GM12878 (cell line): ENCODE measurements at regions not wholly inside any gene's neighbourhood (a gene's known extent, or its start where the extent isn't known, plus 50 kb on each side); places are given as distances from the start of the nearest gene placed in this dataset.

Experiments
- ATAC-seq: fragments of 200-7000 bp; cut with Tn5 transposase; 3 replicates; pipeline ENCODE4 v1.9.1; 2020; ENCODE audit warnings: mild to moderate bottlenecking, moderate library complexity
- BruUV-seq: library from RNA; stranded (reverse); fragments of 400-500 nt; replicated peaks from 2 replicates; lab custom pipeline; 2021; lab: Mats Ljungman, UMichigan
- CTCF ChIA-PET: fragments of 300-600 bp; sonication (Branson Sonifier 250); formaldehyde crosslinking; extraction: SDS; loops from one replicate; lab custom pipeline; 2021; ENCODE audit warnings: inconsistent platforms; lab: Yijun Ruan, JAX
- POLR2A ChIA-PET: fragments of 350-600 bp; formaldehyde crosslinking; extraction: SDS; loops from one replicate; lab custom pipeline; 2021; ENCODE audit warnings: inconsistent platforms; lab: Charles Lee
- RAD21 ChIA-PET: fragments of 300-600 bp; sonication (Branson Sonifier 250); formaldehyde crosslinking; loops from one replicate; lab custom pipeline; 2023; ENCODE audit warnings: antibody characterized with exemption; ENCODE audit not compliant: unreplicated experiment; lab: Charles Lee
- SMC1A ChIA-PET: fragments of 300-600 bp; sonication (Branson Sonifier 250); formaldehyde crosslinking; loops from one replicate; lab custom pipeline; 2023; ENCODE audit not compliant: unreplicated experiment, uncharacterized antibody; lab: Charles Lee
- DNase-seq: peaks from one replicate; pipeline ENCODE4 v3.0.0-alpha.2; 2011; ENCODE audit warnings: low read depth, low spot score
- FAIRE-seq: peaks from 3 replicates; lab custom pipeline; 2011; peaks lifted over from hg19 to GRCh38; lab: Jason Lieb, UNC
- H2AFZ ChIP-seq: 2 replicates; pipeline ENCODE4 v1.6.0; 2011; ENCODE audit warnings: low read depth, low read length, control low read depth; ENCODE audit not compliant: control insufficient read depth
- H3K27ac ChIP-seq: 2 replicates; pipeline ENCODE4 v1.5.1; 2011; ENCODE audit warnings: control low read depth; ENCODE audit not compliant: control insufficient read depth, insufficient read depth
- H3K27me3 ChIP-seq, 2 experiments: replicated peaks in 1 of 2; 2 replicates each; pipeline versions ENCODE4 v1.6.0 to v1.6.1; 2011; ENCODE audit warnings: low read length in 1 of 2; ENCODE audit not compliant: control insufficient read depth in 2 of 2, insufficient read depth in 2 of 2
- H3K36me3 ChIP-seq, 2 experiments: 2 replicates each; pipeline ENCODE4 v1.5.1; 2011; ENCODE audit warnings: low read length in 1 of 2; ENCODE audit not compliant: control insufficient read depth in 2 of 2, insufficient read depth in 2 of 2
- H3K4me1 ChIP-seq: 2 replicates; pipeline ENCODE4 v1.6.1; 2011; ENCODE audit warnings: mild to moderate bottlenecking, low read length, moderate library complexity, mixed read lengths; ENCODE audit not compliant: control insufficient read depth, insufficient read depth
- H3K4me2 ChIP-seq: 2 replicates; pipeline ENCODE4 v1.6.0; 2011; ENCODE audit warnings: control low read depth; ENCODE audit not compliant: control insufficient read depth, insufficient read depth
- H3K4me3 ChIP-seq: fragments of 200-600 bp; sonication (generic); 2 replicates; pipeline ENCODE4 v1.5.1; 2016
- H3K79me2 ChIP-seq: 2 replicates; pipeline ENCODE4 v1.6.0; 2011; ENCODE audit warnings: low read length; ENCODE audit not compliant: control insufficient read depth, insufficient read depth
- H3K9ac ChIP-seq: 2 replicates; pipeline ENCODE4 v1.8.0; 2011; ENCODE audit warnings: low read length, control low read depth, mixed read lengths; ENCODE audit not compliant: control insufficient read depth, insufficient read depth
- H3K9me3 ChIP-seq: replicated peaks from 3 replicates; pipeline ENCODE4 v1.5.1; 2011; ENCODE audit warnings: mild to moderate bottlenecking, low read length; ENCODE audit not compliant: control insufficient read depth, insufficient read depth
- H4K20me1 ChIP-seq: 2 replicates; pipeline ENCODE4 v1.6.0; 2011; ENCODE audit not compliant: control insufficient read depth, insufficient read depth
- HDGF ChIP-seq: fragments of 450-650 bp; IDR thresholded peaks from 2 replicates; pipeline ENCODE4 v1.6.1; 2016; ENCODE audit warnings: antibody characterized with exemption
- MTA3 ChIP-seq: IDR thresholded peaks from 2 replicates; pipeline ENCODE4 v1.6.1; 2012; ENCODE audit warnings: low read length, inconsistent platforms, borderline replicate concordance
- NFXL1 ChIP-seq: fragments of 450-650 bp; IDR thresholded peaks from 2 replicates; pipeline ENCODE4 v1.6.1; 2017; ENCODE audit warnings: antibody characterized with exemption, mild to moderate bottlenecking, borderline replicate concordance
- NFYA ChIP-seq: IDR thresholded peaks from 2 replicates; pipeline ENCODE4 v1.6.1; 2011; ENCODE audit warnings: low read depth, mild to moderate bottlenecking, low read length, improper control_type of control experiment, borderline replicate concordance
- RFX5 ChIP-seq: IDR thresholded peaks from 2 replicates; pipeline ENCODE4 v1.6.1; 2011; ENCODE audit warnings: low read depth, low read length, improper control_type of control experiment
- SIX5 ChIP-seq: IDR thresholded peaks from 2 replicates; pipeline ENCODE4 v1.6.1; 2011; ENCODE audit warnings: mild to moderate bottlenecking, low read depth, low read length, moderate library complexity; ENCODE audit not compliant: severe bottlenecking
- SMARCA5 ChIP-seq: fragments of 450-650 bp; IDR thresholded peaks from 2 replicates; pipeline ENCODE4 v1.6.1; 2017; ENCODE audit warnings: mild to moderate bottlenecking
- STAT1 ChIP-seq: fragments of 450-650 bp; conservative IDR thresholded peaks from 2 replicates; pipeline ENCODE4 v1.6.1; 2014; ENCODE audit warnings: antibody characterized with exemption, mild to moderate bottlenecking
- STAT3 ChIP-seq: IDR thresholded peaks from 2 replicates; pipeline ENCODE4 v1.6.1; 2011; ENCODE audit warnings: low read depth, low read length, improper control_type of control experiment
- SUZ12 ChIP-seq: fragments of 200-600 bp; sonication (generic); IDR thresholded peaks from one replicate; pipeline ENCODE4 v1.6.1; 2018; ENCODE audit warnings: antibody characterized with exemption, mild to moderate bottlenecking; ENCODE audit not compliant: unreplicated experiment
- WGBS: methylation state at CpG from one replicate; pipeline ENCODE4 v1.1.6; 2016; ENCODE audit warnings: low lambda C conversion rate; ENCODE audit not compliant: insufficient replicate concordance, insufficient coverage; ENCODE audit errors: missing lambda C conversion rate; 5-methylcytosine and 5-hydroxymethylcytosine counted together
- in situ Hi-C: fragments of 300-500 bp; cut with MboI; formaldehyde crosslinking; loops from 9 replicates; pipeline ENCODE4 v1.14.3; 2018; ENCODE audit warnings: mixed read lengths
- intact Hi-C: fragments of 100-400 bp; cut with micrococcal nuclease; formaldehyde crosslinking; loops from one replicate; pipeline ENCODE4 v1.14.2; 2022; ENCODE audit not compliant: unreplicated experiment
- TF ChIP-seq, protein P1 (sequence below): fragments of 450-650 bp; IDR thresholded peaks from 2 replicates; pipeline ENCODE4 v1.6.1; 2017; ENCODE audit warnings: mild to moderate bottlenecking
- TF ChIP-seq, protein P2 (sequence below): IDR thresholded peaks from 2 replicates; pipeline ENCODE4 v1.6.1; 2012; ENCODE audit warnings: mild to moderate bottlenecking, low read depth, low read length
- TF ChIP-seq, protein P3 (sequence below): IDR thresholded peaks from 2 replicates; pipeline ENCODE4 v1.6.1; 2012; ENCODE audit warnings: low read depth, low read length, improper control_type of control experiment
- TF ChIP-seq, protein P4 (sequence below): fragments of 450-650 bp; conservative IDR thresholded peaks from 2 replicates; pipeline ENCODE4 v1.6.1; 2017; ENCODE audit warnings: mild to moderate bottlenecking, moderate library complexity
- TF ChIP-seq, protein P5 (sequence below): fragments of 450-650 bp; IDR thresholded peaks from 2 replicates; pipeline ENCODE4 v1.6.1; 2016; ENCODE audit warnings: mild to moderate bottlenecking
- TF ChIP-seq, protein P6 (sequence below): IDR thresholded peaks from 2 replicates; pipeline ENCODE4 v1.6.1; 2011; ENCODE audit warnings: low read depth, low read length, improper control_type of control experiment, borderline replicate concordance

DNA sequence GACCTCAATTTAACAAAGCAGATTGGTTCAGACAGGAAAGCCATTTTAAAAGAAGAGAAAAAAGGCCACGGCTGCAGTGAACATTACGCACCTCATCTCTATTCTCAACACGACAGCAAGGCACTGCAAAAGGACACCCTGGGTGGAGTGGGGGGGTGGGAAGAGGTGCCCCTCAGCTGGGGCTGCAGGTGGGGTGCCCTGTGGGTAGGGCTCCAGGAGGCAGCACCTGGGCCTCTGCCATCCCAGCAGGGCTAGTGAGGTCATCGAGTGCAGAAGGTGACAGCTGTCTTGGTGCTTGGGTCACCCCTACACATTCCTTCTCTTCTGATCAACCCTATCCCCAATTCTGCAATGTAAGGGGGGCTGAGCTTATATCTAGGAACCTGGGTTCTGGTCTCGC, 142.9 kb upstream of the PRMT8 start:
- intact Hi-C loops (no loop called here), in situ Hi-C loops (no loop called here)
- H3K4me1 ChIP-seq = no peaks in the 10 kb centered on the region
- RAD21 ChIA-PET = no interaction called here
- 31% methylated on average over 5 of the region's 5 CpGs for WGBS
- H3K36me3 ChIP-seq = no peaks in the 10 kb centered on the region
- BruUV-seq = no TSS peak
- DNase-seq (no peak), FAIRE-seq (no peak), ATAC-seq (no peak)
- no peak overlapping the region for H3K4me2 ChIP-seq
- POLR2A ChIA-PET = no interaction called here
- no peak overlapping the region for H3K4me3 ChIP-seq
- no peaks in the 10 kb centered on the region for H3K79me2 ChIP-seq
- no peak overlapping the region for H2AFZ ChIP-seq
- no peak overlapping the region for H3K9ac ChIP-seq
- SMC1A ChIA-PET = no interaction called here
- CTCF ChIA-PET = no interaction called here
- H3K27me3 ChIP-seq = no peaks in the 10 kb centered on the region; a peak in 2 of 4 replicates
- no peaks in the 10 kb centered on the region for H3K9me3 ChIP-seq
- H4K20me1 ChIP-seq = no peaks in the 10 kb centered on the region
- no peak overlapping the region for H3K27ac ChIP-seq
- TF ChIP-seq STAT3 (no peak), STAT1 (no peak), MTA3 (no peak), SMARCA5 (no peak), NFYA (no peak), HDGF (no peak), SIX5 (no peak), SUZ12 (no peak), RFX5 (no peak), NFXL1 (no peak)
- TF ChIP-seq, protein P1, sequence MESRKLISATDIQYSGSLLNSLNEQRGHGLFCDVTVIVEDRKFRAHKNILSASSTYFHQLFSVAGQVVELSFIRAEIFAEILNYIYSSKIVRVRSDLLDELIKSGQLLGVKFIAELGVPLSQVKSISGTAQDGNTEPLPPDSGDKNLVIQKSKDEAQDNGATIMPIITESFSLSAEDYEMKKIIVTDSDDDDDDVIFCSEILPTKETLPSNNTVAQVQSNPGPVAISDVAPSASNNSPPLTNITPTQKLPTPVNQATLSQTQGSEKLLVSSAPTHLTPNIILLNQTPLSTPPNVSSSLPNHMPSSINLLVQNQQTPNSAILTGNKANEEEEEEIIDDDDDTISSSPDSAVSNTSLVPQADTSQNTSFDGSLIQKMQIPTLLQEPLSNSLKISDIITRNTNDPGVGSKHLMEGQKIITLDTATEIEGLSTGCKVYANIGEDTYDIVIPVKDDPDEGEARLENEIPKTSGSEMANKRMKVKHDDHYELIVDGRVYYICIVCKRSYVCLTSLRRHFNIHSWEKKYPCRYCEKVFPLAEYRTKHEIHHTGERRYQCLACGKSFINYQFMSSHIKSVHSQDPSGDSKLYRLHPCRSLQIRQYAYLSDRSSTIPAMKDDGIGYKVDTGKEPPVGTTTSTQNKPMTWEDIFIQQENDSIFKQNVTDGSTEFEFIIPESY = no peak
- TF ChIP-seq, protein P2, sequence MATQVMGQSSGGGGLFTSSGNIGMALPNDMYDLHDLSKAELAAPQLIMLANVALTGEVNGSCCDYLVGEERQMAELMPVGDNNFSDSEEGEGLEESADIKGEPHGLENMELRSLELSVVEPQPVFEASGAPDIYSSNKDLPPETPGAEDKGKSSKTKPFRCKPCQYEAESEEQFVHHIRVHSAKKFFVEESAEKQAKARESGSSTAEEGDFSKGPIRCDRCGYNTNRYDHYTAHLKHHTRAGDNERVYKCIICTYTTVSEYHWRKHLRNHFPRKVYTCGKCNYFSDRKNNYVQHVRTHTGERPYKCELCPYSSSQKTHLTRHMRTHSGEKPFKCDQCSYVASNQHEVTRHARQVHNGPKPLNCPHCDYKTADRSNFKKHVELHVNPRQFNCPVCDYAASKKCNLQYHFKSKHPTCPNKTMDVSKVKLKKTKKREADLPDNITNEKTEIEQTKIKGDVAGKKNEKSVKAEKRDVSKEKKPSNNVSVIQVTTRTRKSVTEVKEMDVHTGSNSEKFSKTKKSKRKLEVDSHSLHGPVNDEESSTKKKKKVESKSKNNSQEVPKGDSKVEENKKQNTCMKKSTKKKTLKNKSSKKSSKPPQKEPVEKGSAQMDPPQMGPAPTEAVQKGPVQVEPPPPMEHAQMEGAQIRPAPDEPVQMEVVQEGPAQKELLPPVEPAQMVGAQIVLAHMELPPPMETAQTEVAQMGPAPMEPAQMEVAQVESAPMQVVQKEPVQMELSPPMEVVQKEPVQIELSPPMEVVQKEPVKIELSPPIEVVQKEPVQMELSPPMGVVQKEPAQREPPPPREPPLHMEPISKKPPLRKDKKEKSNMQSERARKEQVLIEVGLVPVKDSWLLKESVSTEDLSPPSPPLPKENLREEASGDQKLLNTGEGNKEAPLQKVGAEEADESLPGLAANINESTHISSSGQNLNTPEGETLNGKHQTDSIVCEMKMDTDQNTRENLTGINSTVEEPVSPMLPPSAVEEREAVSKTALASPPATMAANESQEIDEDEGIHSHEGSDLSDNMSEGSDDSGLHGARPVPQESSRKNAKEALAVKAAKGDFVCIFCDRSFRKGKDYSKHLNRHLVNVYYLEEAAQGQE = no peak
- TF ChIP-seq, protein P3, sequence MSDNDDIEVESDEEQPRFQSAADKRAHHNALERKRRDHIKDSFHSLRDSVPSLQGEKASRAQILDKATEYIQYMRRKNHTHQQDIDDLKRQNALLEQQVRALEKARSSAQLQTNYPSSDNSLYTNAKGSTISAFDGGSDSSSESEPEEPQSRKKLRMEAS = no peak
- TF ChIP-seq, protein P4, sequence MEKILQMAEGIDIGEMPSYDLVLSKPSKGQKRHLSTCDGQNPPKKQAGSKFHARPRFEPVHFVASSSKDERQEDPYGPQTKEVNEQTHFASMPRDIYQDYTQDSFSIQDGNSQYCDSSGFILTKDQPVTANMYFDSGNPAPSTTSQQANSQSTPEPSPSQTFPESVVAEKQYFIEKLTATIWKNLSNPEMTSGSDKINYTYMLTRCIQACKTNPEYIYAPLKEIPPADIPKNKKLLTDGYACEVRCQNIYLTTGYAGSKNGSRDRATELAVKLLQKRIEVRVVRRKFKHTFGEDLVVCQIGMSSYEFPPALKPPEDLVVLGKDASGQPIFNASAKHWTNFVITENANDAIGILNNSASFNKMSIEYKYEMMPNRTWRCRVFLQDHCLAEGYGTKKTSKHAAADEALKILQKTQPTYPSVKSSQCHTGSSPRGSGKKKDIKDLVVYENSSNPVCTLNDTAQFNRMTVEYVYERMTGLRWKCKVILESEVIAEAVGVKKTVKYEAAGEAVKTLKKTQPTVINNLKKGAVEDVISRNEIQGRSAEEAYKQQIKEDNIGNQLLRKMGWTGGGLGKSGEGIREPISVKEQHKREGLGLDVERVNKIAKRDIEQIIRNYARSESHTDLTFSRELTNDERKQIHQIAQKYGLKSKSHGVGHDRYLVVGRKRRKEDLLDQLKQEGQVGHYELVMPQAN = no peak
- TF ChIP-seq, protein P5, sequence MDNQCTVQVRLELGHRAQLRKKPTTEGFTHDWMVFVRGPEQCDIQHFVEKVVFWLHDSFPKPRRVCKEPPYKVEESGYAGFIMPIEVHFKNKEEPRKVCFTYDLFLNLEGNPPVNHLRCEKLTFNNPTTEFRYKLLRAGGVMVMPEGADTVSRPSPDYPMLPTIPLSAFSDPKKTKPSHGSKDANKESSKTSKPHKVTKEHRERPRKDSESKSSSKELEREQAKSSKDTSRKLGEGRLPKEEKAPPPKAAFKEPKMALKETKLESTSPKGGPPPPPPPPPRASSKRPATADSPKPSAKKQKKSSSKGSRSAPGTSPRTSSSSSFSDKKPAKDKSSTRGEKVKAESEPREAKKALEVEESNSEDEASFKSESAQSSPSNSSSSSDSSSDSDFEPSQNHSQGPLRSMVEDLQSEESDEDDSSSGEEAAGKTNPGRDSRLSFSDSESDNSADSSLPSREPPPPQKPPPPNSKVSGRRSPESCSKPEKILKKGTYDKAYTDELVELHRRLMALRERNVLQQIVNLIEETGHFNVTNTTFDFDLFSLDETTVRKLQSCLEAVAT = no peak
- TF ChIP-seq, protein P6, sequence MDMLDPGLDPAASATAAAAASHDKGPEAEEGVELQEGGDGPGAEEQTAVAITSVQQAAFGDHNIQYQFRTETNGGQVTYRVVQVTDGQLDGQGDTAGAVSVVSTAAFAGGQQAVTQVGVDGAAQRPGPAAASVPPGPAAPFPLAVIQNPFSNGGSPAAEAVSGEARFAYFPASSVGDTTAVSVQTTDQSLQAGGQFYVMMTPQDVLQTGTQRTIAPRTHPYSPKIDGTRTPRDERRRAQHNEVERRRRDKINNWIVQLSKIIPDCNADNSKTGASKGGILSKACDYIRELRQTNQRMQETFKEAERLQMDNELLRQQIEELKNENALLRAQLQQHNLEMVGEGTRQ = no peak
